ENCODE measurements at regions not wholly inside any gene's neighbourhood (a gene's known extent, or its start where the extent isn't known, plus 50 kb on each side); places are given as distances from the start of the nearest gene placed in this dataset.

DNA sequence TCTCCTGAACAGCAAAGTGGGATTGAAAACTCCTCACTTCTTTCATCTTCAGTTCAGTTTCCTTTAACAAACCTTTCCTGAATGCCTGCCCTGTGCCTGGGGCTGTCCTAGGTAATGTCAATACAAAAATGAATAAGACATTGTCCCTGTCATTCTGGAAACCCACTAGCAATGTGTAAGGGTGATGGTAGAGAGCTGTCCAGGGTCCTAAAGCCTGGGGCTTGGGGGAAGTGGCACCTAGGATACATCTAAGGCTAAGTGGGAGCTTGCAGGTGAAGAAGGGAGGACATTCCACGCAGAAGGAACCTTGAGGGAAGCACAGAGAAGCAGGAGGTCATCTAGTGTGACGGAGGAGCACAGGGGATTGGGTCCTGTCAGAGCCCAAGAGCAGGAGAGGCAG, 212.7 kb upstream of the PPP2R3A start:
- TF ChIP-seq SMC3 (IDR thresholded peaks at IDR 0.05; ENCODE audit: low read depth, low read length) (no peak), POLR2A (IDR thresholded peaks at IDR 0.05; ENCODE audit: low read depth, low read length) (no peak), NFE2L2 (IDR thresholded peaks at IDR 0.05; ENCODE audit: low read depth, low read length) (no peak), FOS (IDR thresholded peaks at IDR 0.05; ENCODE audit: low read depth, low read length) (no peak), BHLHE40 (IDR thresholded peaks at IDR 0.05; ENCODE audit: low read depth, low read length) (no peak), MXI1 (IDR thresholded peaks at IDR 0.05; ENCODE audit: borderline replicate concordance, low read depth, low read length) (no peak), RAD21 (IDR thresholded peaks at IDR 0.05; ENCODE audit: low read length) (no peak), MAFK (IDR thresholded peaks at IDR 0.05; ENCODE audit: low read depth, low read length) (no peak)
- TF ChIP-seq, protein P1, sequence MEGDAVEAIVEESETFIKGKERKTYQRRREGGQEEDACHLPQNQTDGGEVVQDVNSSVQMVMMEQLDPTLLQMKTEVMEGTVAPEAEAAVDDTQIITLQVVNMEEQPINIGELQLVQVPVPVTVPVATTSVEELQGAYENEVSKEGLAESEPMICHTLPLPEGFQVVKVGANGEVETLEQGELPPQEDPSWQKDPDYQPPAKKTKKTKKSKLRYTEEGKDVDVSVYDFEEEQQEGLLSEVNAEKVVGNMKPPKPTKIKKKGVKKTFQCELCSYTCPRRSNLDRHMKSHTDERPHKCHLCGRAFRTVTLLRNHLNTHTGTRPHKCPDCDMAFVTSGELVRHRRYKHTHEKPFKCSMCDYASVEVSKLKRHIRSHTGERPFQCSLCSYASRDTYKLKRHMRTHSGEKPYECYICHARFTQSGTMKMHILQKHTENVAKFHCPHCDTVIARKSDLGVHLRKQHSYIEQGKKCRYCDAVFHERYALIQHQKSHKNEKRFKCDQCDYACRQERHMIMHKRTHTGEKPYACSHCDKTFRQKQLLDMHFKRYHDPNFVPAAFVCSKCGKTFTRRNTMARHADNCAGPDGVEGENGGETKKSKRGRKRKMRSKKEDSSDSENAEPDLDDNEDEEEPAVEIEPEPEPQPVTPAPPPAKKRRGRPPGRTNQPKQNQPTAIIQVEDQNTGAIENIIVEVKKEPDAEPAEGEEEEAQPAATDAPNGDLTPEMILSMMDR (conservative IDR thresholded peaks at IDR 0.05; ENCODE audit: low read depth, low read length), result no peak
- TF ChIP-seq, protein P2, sequence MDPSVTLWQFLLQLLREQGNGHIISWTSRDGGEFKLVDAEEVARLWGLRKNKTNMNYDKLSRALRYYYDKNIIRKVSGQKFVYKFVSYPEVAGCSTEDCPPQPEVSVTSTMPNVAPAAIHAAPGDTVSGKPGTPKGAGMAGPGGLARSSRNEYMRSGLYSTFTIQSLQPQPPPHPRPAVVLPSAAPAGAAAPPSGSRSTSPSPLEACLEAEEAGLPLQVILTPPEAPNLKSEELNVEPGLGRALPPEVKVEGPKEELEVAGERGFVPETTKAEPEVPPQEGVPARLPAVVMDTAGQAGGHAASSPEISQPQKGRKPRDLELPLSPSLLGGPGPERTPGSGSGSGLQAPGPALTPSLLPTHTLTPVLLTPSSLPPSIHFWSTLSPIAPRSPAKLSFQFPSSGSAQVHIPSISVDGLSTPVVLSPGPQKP (IDR thresholded peaks at IDR 0.05; ENCODE audit: borderline replicate concordance, low read depth, low read length), result no peak
- TF ChIP-seq, protein P3, sequence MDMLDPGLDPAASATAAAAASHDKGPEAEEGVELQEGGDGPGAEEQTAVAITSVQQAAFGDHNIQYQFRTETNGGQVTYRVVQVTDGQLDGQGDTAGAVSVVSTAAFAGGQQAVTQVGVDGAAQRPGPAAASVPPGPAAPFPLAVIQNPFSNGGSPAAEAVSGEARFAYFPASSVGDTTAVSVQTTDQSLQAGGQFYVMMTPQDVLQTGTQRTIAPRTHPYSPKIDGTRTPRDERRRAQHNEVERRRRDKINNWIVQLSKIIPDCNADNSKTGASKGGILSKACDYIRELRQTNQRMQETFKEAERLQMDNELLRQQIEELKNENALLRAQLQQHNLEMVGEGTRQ (IDR thresholded peaks at IDR 0.05; ENCODE audit: low read depth, low read length), result no peak
